SK-N-SH (cell line): ENCODE measurements at regions not wholly inside any gene's neighbourhood (a gene's known extent, or its start where the extent isn't known, plus 50 kb on each side); places are given as distances from the start of the nearest gene placed in this dataset.

Experiments used
- CTCF ChIA-PET: fragments of 300-600, 350-600 bp; formaldehyde crosslinking; extraction: SDS; loops from one replicate; lab custom pipeline; 2021; lab: Yijun Ruan, JAX
- POLR2A ChIA-PET: fragments of 350-600 bp; sonication (Branson Sonifier 250); formaldehyde crosslinking; extraction: SDS; loops from one replicate; lab custom pipeline; 2020; ENCODE audit warnings: antibody characterized with exemption, inconsistent platforms; lab: Yijun Ruan, JAX
- DNase-seq: peaks from one replicate; pipeline ENCODE4 v3.0.0; 2012
- H2AFZ ChIP-seq: fragments of 200-600 bp; sonication (generic); 2 replicates; pipeline ENCODE4 v1.8.1; 2016; ENCODE audit warnings: antibody characterized with exemption, mild to moderate bottlenecking, low read depth
- H3F3A ChIP-seq: fragments of 200-600 bp; sonication (generic); replicated peaks from 2 replicates; pipeline ENCODE3; 2016; ENCODE audit warnings: antibody characterized with exemption, mild to moderate bottlenecking; ENCODE audit not compliant: insufficient read depth
- H3K27ac ChIP-seq, 2 experiments: fragments of 200-500 bp in 1 of 2; fragments of 200-600 bp in 1 of 2; sonication (Bioruptor generic) in 1 of 2; sonication (generic), shearing (Covaris generic) in 1 of 2; 2 replicates each; pipeline versions ENCODE4 v1.5.1 to v1.6.1; 2014 to 2016; ENCODE audit warnings: low read depth in 2 of 2, inconsistent platforms in 1 of 2, low read length in 1 of 2, mild to moderate bottlenecking in 1 of 2, mixed read lengths in 1 of 2
- H3K27me3 ChIP-seq: fragments of 200-600 bp; sonication (generic), shearing (Covaris generic); 2 replicates; pipeline ENCODE4 v1.6.1; 2016; ENCODE audit warnings: mixed run types; ENCODE audit not compliant: insufficient read depth
- H3K36me3 ChIP-seq, 2 experiments: fragments of 200-500 bp in 1 of 2; fragments of 200-600 bp in 1 of 2; sonication (Bioruptor generic) in 1 of 2; sonication (generic) in 1 of 2; replicated peaks in 1 of 2; 2 replicates each; pipeline versions ENCODE3 to v1.5.1; 2014 to 2016; ENCODE audit warnings: low read length in 1 of 2, mild to moderate bottlenecking in 1 of 2; ENCODE audit not compliant: insufficient read depth in 2 of 2, control insufficient read depth in 1 of 2
- H3K4me1 ChIP-seq, 2 experiments: fragments of 200-500 bp in 1 of 2; fragments of 200-600 bp in 1 of 2; sonication (Bioruptor generic) in 1 of 2; sonication (generic), shearing (Covaris generic) in 1 of 2; 2 replicates each; pipeline versions ENCODE4 v1.5.1 to v1.6.1; 2014 to 2016; ENCODE audit warnings: low read depth in 1 of 2, low read length in 1 of 2, mixed run types in 1 of 2; ENCODE audit not compliant: insufficient read depth in 2 of 2, control insufficient read depth in 1 of 2
- H3K4me2 ChIP-seq: fragments of 200-600 bp; sonication (generic), shearing (Covaris generic); 2 replicates; pipeline ENCODE4 v1.6.1; 2017; ENCODE audit warnings: mixed run types
- H3K4me3 ChIP-seq, 2 experiments: fragments of 200-500 bp in 1 of 2; fragments of 200-600 bp in 1 of 2; sonication (Bioruptor generic) in 1 of 2; sonication (generic), shearing (Covaris generic) in 1 of 2; 2 replicates each; pipeline versions ENCODE4 v1.5.1 to v1.8.1; 2014 to 2016; ENCODE audit warnings: low read depth in 2 of 2, inconsistent platforms in 1 of 2, low read length in 1 of 2, mild to moderate bottlenecking in 1 of 2, mixed read lengths in 1 of 2, moderate library complexity in 1 of 2
- H3K79me2 ChIP-seq: fragments of 200-600 bp; sonication (generic); 2 replicates; pipeline ENCODE4 v1.8.1; 2017; ENCODE audit warnings: mild to moderate bottlenecking; ENCODE audit not compliant: insufficient read depth
- H3K9ac ChIP-seq: fragments of 200-600 bp; sonication (generic); 2 replicates; pipeline ENCODE4 v1.6.1; 2017; ENCODE audit warnings: mixed run types
- H3K9me2 ChIP-seq: fragments of 200-600 bp; sonication (generic); 2 replicates; pipeline ENCODE4 v1.6.1; 2017; ENCODE audit warnings: mixed run types
- H3K9me3 ChIP-seq: fragments of 200-600 bp; sonication (generic); 2 replicates; pipeline ENCODE4 v1.6.1; 2017; ENCODE audit warnings: mixed run types, mild to moderate bottlenecking, moderate library complexity
- H4K20me1 ChIP-seq: fragments of 200-600 bp; sonication (generic); 2 replicates; pipeline ENCODE4 v1.6.1; 2017; ENCODE audit warnings: mild to moderate bottlenecking, mixed run types; ENCODE audit not compliant: insufficient read depth
- EZH2phosphoT487 ChIP-seq: fragments of 200-600 bp; sonication (generic); IDR thresholded peaks from 2 replicates; pipeline ENCODE4 v1.6.1; 2017; ENCODE audit warnings: low read depth, mixed run types, mild to moderate bottlenecking, antibody characterized with exemption, moderate library complexity, borderline replicate concordance
- FOSL2 ChIP-seq: IDR thresholded peaks from 2 replicates; pipeline ENCODE4 v1.4.0; 2012; ENCODE audit warnings: low read depth, mild to moderate bottlenecking, moderate library complexity, borderline replicate concordance
- MXI1 ChIP-seq: IDR thresholded peaks from 2 replicates; pipeline ENCODE4 v1.6.1; 2012; ENCODE audit warnings: mild to moderate bottlenecking, low read depth, low read length, improper control_type of control experiment
- PBX3 ChIP-seq: IDR thresholded peaks from 2 replicates; pipeline ENCODE4; 2012
- RCOR1 ChIP-seq: fragments of 150-350 bp; IDR thresholded peaks from 2 replicates; pipeline ENCODE4 v1.6.1; 2017; ENCODE audit warnings: antibody characterized with exemption, low read length
- USF2 ChIP-seq: fragments of 150-350 bp; IDR thresholded peaks from 2 replicates; pipeline ENCODE4 v1.6.1; 2017; ENCODE audit warnings: antibody characterized with exemption, low read length, low read depth, borderline replicate concordance
- ZBTB33 ChIP-seq: IDR thresholded peaks from 2 replicates; pipeline ENCODE4 v1.4.0; 2012; ENCODE audit warnings: low read depth, borderline replicate concordance
- WGBS: methylation state at CpG from one replicate; pipeline ENCODE4 v1.1.6; 2017; ENCODE audit warnings: low lambda C conversion rate; 5-methylcytosine and 5-hydroxymethylcytosine counted together

- no peaks in the 10 kb centered on the region for H3K9me3 ChIP-seq
- H3K9ac ChIP-seq, result no peak overlapping the region
- H3K9me2 ChIP-seq, result no peaks in the 10 kb centered on the region
- no peaks in the 10 kb centered on the region for H3K27me3 ChIP-seq
- no peaks in the 10 kb centered on the region for H3K4me1 ChIP-seq
- no peak overlapping the region for H3K4me2 ChIP-seq
- ChIA-PET CTCF (no interaction called here), POLR2A (no interaction called here)
- no peaks in the 10 kb centered on the region for H3K36me3 ChIP-seq
- no peaks in the 10 kb centered on the region for H3K79me2 ChIP-seq
- no peaks in the 10 kb centered on the region for H4K20me1 ChIP-seq
- no peaks in the 10 kb centered on the region for H3F3A ChIP-seq
- no peak overlapping the region for H3K27ac ChIP-seq
- no peak for DNase-seq
- 0 out of 2 replicates have a peak overlapping the region, but pooled peaks have one; percentile 45 for H2AFZ ChIP-seq
- no peak for TF ChIP-seq FOSL2
- no peak for TF ChIP-seq RCOR1
- TF ChIP-seq MXI1, result no peak
- no peak for TF ChIP-seq EZH2phosphoT487
- no peak for TF ChIP-seq PBX3
- no peak for TF ChIP-seq ZBTB33
- WGBS, result 61% methylated on average over 7 of the region's 7 CpGs
- H3K4me3 ChIP-seq, result no peak overlapping the region
These were observed 257.2 kb downstream of the PDHA2 start for GRCh38 chr4:96097040-96097607.

GRCh38 chr4:96097693-96098092 lies 257.8 kb downstream of the PDHA2 start:
- WGBS, result 69% methylated on average over 1 of the region's 1 CpG
- no peak for DNase-seq
- Histone ChIP-seq H3K4me2 (no peak overlapping the region), H3K79me2 (no peaks in the 10 kb centered on the region), H3K9me3 (no peaks in the 10 kb centered on the region), H3K27ac (no peak overlapping the region), H2AFZ (no peak overlapping the region), H4K20me1 (no peaks in the 10 kb centered on the region), H3K4me1 (no peaks in the 10 kb centered on the region), H3K9ac (no peak overlapping the region), H3F3A (no peaks in the 10 kb centered on the region), H3K36me3 (no peaks in the 10 kb centered on the region), H3K27me3 (no peaks in the 10 kb centered on the region), H3K9me2 (no peaks in the 10 kb centered on the region), H3K4me3 (no peak overlapping the region)
- POLR2A ChIA-PET, result no interaction called here
- no peak for TF ChIP-seq USF2
- CTCF ChIA-PET, result no interaction called here
